ENCODE measurements at regions not wholly inside any gene's neighbourhood (a gene's known extent, or its start where the extent isn't known, plus 50 kb on each side); places are given as distances from the start of the nearest gene placed in this dataset.

DNA sequence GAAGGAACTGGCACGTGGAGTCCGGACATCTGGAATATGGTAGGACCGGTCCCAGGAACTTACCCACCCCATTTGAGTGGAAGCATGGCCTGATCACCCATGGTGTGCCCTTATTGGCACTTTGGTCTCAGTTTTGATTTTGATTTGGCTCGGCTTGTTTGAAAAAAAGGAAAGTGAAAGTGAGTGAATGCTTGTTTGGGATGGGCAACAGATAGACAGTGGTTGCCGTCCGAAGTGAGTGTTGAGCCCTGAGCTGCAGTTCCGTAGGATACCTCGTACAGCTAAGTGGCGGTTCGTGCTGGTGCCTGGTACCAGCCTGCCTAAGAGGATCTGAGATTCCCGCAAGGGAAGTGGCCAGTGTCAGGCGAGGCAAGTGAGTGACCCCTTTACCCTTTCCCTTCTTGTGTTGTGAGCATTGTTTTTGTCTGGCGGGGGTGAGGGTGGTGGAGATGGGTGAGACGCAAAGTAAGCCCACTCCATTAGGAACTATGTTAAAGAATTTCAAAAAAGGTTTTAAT, 605.8 kb downstream of the UQCRFS1 start:
- Histone ChIP-seq H3K36me3 (ENCODE audit: control insufficient read depth in 2 of 2, insufficient read depth in 1 of 2, low read length in 2 of 2) (peaks cover 0 to 4% of the 10 kb centered on the region in 2 experiments; a peak in 1 of 3 replicates), H3K9me3 (ENCODE audit: control insufficient read depth, insufficient read depth, low read depth, low read length) (no peaks in the 10 kb centered on the region), H3K4me3 (ENCODE audit: low read depth, low read length) (no peak overlapping the region), H3K27ac (ENCODE audit: extremely low read depth, low read depth, low read length) (no peak overlapping the region), H3K4me1 (ENCODE audit: control insufficient read depth, insufficient read depth, low read length) (no peaks in the 10 kb centered on the region)
- ChIA-PET POLR2A (no interaction called here), CTCF (interaction anchor here (0.6 kb wide), 1 partner anchor 101 kb away, joined by 4 read pairs; no protein-coding TSS in a partner anchor)
- peak; percentile 51; the same call in 1 of the 2 replicates for TF ChIP-seq PRDM1 (tag by site-specific recombination; IDR thresholded peaks at IDR 0.05)
- TF ChIP-seq ZNF133 (tag by site-specific recombination; IDR thresholded peaks at IDR 0.05): no peak

DNA sequence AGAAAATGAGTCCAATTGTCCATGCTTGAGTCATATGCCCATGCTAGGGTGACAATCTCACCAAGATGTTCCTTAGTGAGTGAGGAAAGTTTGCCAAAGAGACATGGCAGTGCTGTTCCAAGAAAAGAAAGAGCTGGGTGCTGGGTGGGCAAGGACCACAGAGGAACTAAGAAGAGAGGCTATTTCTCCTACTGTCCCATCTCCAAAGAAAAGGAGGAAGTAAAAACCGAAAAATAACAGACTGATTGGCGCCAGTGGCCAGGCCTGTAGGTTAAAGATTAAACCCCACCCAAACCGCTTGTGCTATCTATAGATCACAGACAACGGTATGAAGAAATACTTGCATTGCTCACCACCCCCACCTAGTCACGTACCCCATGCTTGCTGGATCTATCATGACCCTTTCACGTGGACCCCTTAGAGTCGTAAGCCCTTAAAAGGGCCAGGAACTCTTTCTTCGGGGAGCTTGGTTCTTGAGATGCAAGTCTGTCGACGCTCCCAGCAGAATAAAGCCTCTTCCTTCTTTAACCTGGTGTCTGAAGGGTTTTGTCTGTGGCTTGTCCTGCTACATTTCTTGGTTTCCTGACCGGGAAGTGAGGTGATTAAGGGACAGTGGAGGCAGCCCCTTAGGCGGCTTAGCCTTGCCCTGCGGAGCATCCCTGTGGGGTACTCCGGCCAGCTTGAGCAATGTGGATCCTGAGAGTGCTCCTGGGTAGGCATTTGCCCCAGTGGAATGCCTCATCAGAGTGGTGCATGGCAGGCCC, 606.5 kb downstream of the UQCRFS1 start:
- no peak overlapping the region for H3K4me3 ChIP-seq (ENCODE audit: low read depth, low read length)
- no peaks in the 10 kb centered on the region for H3K4me1 ChIP-seq (ENCODE audit: control insufficient read depth, insufficient read depth, low read length)
- H3K9me3 ChIP-seq (ENCODE audit: control insufficient read depth, insufficient read depth, low read depth, low read length): no peaks in the 10 kb centered on the region
- ChIA-PET POLR2A (no interaction called here), CTCF (interaction anchor here (0.7 to 3.7 kb wide), 2 partner anchors 27 to 1245 kb away, joined by 4 to 14 read pairs; no protein-coding TSS in a partner anchor)
- H3K36me3 ChIP-seq (ENCODE audit: control insufficient read depth in 2 of 2, insufficient read depth in 1 of 2, low read length in 2 of 2): peaks cover 0 to 4% of the 10 kb centered on the region in 2 experiments; a peak in 1 of 3 replicates
- no peak overlapping the region for H3K27ac ChIP-seq (ENCODE audit: extremely low read depth, low read depth, low read length)
- TF ChIP-seq ZNF776 (tag by site-specific recombination; IDR thresholded peaks at IDR 0.05; ENCODE audit: borderline replicate concordance) (no peak), KLF7 (tag by site-specific recombination; IDR thresholded peaks at IDR 0.05; ENCODE audit: borderline replicate concordance) (no peak), ZNF274 (IDR thresholded peaks at IDR 0.05; ENCODE audit: low read length) (no peak), ZNF274 (tag by site-specific recombination; IDR thresholded peaks at IDR 0.05; ENCODE audit: borderline replicate concordance) (no peak), ZNF335 (tag by site-specific recombination; conservative IDR thresholded peaks at IDR 0.05) (no peak), ZNF792 (tag by site-specific recombination; IDR thresholded peaks at IDR 0.05) (no peak), ZSCAN23 (tag by site-specific recombination; IDR thresholded peaks at IDR 0.05) (no peak), KLF1 (tag by site-specific recombination; IDR thresholded peaks at IDR 0.05) (no peak), ZNF837 (tag by site-specific recombination; IDR thresholded peaks at IDR 0.05) (no peak), ZNF654 (tag by site-specific recombination; IDR thresholded peaks at IDR 0.05; ENCODE audit: low read depth) (no peak), ZNF548 (tag by site-specific recombination; IDR thresholded peaks at IDR 0.05) (no peak), ZNF112 (tag by site-specific recombination; IDR thresholded peaks at IDR 0.05) (no peak), ZNF221 (tag by site-specific recombination; IDR thresholded peaks at IDR 0.05; ENCODE audit: borderline replicate concordance) (no peak), OVOL3 (tag by site-specific recombination; IDR thresholded peaks at IDR 0.05) (no peak)
- TF ChIP-seq, protein P1, sequence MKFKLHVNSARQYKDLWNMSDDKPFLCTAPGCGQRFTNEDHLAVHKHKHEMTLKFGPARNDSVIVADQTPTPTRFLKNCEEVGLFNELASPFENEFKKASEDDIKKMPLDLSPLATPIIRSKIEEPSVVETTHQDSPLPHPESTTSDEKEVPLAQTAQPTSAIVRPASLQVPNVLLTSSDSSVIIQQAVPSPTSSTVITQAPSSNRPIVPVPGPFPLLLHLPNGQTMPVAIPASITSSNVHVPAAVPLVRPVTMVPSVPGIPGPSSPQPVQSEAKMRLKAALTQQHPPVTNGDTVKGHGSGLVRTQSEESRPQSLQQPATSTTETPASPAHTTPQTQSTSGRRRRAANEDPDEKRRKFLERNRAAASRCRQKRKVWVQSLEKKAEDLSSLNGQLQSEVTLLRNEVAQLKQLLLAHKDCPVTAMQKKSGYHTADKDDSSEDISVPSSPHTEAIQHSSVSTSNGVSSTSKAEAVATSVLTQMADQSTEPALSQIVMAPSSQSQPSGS (tag by site-specific recombination; IDR thresholded peaks at IDR 0.05; ENCODE audit: low read depth): no peak
- TF ChIP-seq, protein P2, sequence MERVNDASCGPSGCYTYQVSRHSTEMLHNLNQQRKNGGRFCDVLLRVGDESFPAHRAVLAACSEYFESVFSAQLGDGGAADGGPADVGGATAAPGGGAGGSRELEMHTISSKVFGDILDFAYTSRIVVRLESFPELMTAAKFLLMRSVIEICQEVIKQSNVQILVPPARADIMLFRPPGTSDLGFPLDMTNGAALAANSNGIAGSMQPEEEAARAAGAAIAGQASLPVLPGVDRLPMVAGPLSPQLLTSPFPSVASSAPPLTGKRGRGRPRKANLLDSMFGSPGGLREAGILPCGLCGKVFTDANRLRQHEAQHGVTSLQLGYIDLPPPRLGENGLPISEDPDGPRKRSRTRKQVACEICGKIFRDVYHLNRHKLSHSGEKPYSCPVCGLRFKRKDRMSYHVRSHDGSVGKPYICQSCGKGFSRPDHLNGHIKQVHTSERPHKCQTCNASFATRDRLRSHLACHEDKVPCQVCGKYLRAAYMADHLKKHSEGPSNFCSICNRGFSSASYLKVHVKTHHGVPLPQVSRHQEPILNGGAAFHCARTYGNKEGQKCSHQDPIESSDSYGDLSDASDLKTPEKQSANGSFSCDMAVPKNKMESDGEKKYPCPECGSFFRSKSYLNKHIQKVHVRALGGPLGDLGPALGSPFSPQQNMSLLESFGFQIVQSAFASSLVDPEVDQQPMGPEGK (tag by site-specific recombination; IDR thresholded peaks at IDR 0.05): no peak
- TF ChIP-seq, protein P3, sequence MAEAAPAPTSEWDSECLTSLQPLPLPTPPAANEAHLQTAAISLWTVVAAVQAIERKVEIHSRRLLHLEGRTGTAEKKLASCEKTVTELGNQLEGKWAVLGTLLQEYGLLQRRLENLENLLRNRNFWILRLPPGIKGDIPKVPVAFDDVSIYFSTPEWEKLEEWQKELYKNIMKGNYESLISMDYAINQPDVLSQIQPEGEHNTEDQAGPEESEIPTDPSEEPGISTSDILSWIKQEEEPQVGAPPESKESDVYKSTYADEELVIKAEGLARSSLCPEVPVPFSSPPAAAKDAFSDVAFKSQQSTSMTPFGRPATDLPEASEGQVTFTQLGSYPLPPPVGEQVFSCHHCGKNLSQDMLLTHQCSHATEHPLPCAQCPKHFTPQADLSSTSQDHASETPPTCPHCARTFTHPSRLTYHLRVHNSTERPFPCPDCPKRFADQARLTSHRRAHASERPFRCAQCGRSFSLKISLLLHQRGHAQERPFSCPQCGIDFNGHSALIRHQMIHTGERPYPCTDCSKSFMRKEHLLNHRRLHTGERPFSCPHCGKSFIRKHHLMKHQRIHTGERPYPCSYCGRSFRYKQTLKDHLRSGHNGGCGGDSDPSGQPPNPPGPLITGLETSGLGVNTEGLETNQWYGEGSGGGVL (tag by site-specific recombination; IDR thresholded peaks at IDR 0.05): no peak
- TF ChIP-seq, protein P4, sequence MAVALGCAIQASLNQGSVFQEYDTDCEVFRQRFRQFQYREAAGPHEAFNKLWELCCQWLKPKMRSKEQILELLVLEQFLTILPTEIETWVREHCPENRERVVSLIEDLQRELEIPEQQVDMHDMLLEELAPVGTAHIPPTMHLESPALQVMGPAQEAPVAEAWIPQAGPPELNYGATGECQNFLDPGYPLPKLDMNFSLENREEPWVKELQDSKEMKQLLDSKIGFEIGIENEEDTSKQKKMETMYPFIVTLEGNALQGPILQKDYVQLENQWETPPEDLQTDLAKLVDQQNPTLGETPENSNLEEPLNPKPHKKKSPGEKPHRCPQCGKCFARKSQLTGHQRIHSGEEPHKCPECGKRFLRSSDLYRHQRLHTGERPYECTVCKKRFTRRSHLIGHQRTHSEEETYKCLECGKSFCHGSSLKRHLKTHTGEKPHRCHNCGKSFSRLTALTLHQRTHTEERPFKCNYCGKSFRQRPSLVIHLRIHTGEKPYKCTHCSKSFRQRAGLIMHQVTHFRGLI (tag by site-specific recombination; IDR thresholded peaks at IDR 0.05): no peak
- TF ChIP-seq, protein P5, sequence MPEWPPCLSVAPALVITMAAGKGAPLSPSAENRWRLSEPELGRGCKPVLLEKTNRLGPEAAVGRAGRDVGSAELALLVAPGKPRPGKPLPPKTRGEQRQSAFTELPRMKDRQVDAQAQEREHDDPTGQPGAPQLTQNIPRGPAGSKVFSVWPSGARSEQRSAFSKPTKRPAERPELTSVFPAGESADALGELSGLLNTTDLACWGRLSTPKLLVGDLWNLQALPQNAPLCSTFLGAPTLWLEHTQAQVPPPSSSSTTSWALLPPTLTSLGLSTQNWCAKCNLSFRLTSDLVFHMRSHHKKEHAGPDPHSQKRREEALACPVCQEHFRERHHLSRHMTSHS (tag by site-specific recombination; IDR thresholded peaks at IDR 0.05): no peak
- TF ChIP-seq, protein P6, sequence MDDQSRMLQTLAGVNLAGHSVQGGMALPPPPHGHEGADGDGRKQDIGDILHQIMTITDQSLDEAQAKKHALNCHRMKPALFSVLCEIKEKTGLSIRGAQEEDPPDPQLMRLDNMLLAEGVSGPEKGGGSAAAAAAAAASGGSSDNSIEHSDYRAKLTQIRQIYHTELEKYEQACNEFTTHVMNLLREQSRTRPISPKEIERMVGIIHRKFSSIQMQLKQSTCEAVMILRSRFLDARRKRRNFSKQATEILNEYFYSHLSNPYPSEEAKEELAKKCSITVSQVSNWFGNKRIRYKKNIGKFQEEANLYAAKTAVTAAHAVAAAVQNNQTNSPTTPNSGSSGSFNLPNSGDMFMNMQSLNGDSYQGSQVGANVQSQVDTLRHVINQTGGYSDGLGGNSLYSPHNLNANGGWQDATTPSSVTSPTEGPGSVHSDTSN (CRISPR knock-in tag; IDR thresholded peaks at IDR 0.05): no peak
- TF ChIP-seq, protein P7, sequence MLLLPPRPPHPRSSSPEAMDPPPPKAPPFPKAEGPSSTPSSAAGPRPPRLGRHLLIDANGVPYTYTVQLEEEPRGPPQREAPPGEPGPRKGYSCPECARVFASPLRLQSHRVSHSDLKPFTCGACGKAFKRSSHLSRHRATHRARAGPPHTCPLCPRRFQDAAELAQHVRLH (tag by site-specific recombination; IDR thresholded peaks at IDR 0.05): no peak
